IPS DF 4.7 (cell line): ENCODE measurements at regions not wholly inside any gene's neighbourhood (a gene's known extent, or its start where the extent isn't known, plus 50 kb on each side); places are given as distances from the start of the nearest gene placed in this dataset.

ENCODE experiments used
- DNase-seq: peaks from one replicate; pipeline ENCODE4 v3.0.0-alpha.2; 2013; ENCODE audit warnings: low spot score; ENCODE audit errors: extremely low read depth

DNA sequence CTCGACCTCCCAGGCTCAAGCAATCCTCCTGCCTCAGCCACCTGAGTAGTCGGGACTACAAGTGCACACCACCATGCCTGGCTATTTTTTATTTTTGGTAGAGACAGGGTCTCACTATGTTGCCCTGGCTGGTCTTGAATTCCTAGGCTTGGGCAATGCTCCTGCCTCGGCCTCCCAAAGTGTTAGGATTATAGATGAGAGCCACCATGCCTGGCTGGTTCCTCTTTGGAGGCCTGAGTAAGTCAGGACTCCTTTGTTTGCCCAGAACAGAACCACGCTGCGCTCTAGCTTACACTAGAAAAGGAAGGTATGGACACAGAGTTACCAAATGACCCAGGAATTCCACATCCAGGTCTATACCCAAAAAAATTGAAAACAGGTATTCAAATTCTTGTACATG is 135.9 kb upstream of the SLC1A4 start:
- no peak for DNase-seq

- no peak for DNase-seq
These were observed 135.3 kb upstream of the SLC1A4 start for GRCh38 chr2:64853894-64854293.

- no peak for DNase-seq
These were observed 134.4 kb upstream of the SLC1A4 start for GRCh38 chr2:64854773-64855237.

GRCh38 chr2:64857581-64858471 is 131.4 kb upstream of the SLC1A4 start:
- DNase-seq: no peak

- DNase-seq: no peak
These were observed 130.5 kb upstream of the SLC1A4 start for GRCh38 chr2:64858541-64859311.

DNA sequence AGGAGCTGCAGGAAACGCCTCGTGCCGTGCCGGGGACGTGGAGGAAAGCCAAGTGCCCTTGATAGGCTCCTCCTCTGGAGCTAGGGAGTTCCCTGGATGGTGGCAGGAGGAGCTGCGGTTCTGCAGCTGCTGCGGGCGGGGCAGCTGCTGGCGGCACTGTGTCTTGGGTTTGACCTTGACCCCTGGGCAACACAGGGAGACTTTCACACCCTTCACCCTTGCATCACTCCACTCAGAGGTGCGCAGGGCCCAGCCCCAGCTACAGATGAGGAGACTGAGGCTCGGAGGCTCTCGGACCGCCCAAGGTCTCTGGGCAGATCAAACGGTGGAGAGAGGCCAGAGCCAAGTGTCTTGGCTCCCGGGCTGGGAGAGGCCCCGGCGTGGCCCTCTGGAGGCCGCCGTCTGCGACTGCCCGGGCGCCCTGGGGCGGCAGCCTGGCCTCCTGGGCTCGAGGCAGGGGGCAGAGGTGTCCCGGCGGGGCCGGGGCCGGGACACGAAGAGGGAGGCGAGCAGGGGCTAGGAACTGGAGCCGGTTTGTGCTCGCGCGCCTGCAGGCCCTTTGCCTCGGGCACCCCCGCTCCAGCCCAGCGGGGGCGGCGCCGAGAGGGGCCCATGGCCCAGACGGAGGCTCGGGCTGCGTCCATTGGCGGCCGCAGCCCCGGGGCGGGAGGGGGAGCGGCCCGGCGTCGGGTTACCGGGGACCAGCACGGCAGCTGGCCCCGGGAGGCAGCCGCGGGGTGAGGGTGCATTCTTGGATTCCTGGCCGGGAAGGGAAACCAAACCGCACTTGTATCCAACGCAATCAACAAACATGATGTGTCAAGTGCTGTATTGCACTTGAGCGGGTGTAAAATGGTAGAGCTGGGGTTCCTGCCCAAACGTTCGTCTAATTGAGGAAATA is 129.6 kb upstream of the SLC1A4 start:
- no peak for DNase-seq

DNA sequence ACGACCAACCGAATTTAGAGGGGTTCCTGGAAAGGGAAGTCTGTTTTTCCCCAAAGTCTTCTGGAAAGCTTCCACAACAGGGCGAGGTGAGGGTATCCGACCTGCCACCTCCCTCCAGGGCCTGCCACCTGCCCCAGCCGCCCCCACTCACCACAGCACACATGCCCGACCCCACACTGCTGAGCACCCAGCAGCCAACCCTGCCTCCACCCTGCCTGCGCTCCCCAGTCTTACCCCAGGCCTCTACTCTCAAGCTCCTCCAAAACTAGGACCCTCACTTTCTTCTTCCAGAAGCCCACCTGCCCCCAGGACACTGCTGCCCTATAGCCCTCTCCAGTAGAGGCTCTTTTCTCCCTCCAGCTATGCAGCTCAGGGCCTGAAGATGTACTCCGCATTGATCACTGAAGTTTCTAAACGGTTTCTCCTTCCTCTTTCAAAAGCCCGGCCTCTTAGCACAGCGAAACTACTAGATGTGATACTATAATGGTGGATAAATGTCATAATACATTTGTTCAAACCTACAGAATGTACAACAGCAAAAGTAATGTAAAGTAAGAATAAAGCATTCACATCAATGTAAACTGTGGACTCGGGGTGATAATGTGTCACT is 128.8 kb upstream of the SLC1A4 start:
- no peak for DNase-seq

DNA sequence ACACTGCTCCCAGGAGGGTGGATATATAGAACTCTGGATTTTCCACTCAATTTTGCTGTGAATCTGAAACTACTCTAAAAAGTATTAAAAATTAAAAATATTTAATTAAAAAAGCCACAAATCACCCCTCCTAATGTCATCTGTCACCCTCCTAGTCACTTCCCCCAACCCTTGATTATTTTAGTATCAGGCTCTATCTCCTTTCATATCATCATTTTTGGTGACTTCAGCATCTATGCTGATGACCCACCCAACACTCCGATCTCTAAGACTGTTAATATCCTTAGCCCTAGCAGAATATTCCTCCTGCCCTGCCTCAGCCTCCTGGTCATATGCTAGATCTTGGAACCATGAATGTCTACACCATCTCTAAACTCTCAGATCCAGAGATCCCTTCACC is 128.3 kb upstream of the SLC1A4 start:
- DNase-seq: no peak

- no peak for DNase-seq
These were observed 127.5 kb upstream of the SLC1A4 start for GRCh38 chr2:64861452-64862397.

DNA sequence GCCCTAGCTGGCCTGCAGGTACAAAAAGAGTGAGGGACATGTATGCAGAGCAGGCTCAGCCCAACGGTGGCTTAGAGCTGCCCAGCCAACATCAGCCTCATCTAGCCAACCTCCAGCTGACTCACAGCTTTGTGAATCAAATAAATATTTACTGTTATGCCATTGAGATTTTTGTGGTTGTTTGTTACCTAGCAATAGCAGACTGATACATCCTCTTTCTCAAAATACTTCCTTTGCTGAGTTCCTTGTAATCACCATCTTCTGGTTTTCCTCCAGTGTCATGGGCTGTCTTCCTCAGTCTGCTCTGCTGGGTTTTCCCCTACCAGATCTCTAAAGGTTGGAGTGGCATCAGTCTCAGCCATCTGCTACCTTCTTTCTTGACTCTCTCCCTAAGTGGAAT is 126.6 kb upstream of the SLC1A4 start:
- no peak for DNase-seq

DNA sequence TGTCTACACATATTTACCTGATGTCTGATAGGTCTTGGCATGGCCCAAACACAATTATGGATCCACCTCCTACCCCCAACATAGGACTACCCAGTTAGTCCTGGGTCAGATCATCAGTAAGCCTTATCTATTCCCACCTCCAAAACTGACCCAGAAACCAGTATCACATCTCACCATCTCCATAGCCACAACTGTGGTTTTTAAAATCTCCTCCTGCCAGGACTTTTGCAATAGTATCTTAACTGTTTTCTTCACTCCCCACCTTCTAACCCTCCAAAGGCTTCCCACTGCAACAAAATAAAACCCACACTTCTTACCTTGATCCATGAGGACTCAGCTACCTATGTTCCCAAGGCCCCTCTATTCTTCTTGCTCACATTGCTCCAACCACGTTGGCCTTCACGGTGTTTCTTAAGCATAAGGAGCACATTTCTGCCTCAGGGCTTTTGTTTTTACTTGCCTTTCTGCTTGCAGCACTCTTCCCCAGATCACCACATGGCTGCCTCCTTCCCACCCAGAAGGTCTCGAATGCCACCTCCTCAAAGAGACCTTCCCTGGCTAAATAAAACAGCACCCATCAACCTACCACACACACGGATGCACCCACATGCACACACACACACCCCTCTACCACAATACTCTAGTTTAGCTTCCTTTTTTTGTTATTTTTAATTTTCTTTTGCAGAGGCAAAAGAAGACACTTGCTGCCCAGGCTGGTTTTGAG is 125.9 kb upstream of the SLC1A4 start:
- no peak for DNase-seq

DNA sequence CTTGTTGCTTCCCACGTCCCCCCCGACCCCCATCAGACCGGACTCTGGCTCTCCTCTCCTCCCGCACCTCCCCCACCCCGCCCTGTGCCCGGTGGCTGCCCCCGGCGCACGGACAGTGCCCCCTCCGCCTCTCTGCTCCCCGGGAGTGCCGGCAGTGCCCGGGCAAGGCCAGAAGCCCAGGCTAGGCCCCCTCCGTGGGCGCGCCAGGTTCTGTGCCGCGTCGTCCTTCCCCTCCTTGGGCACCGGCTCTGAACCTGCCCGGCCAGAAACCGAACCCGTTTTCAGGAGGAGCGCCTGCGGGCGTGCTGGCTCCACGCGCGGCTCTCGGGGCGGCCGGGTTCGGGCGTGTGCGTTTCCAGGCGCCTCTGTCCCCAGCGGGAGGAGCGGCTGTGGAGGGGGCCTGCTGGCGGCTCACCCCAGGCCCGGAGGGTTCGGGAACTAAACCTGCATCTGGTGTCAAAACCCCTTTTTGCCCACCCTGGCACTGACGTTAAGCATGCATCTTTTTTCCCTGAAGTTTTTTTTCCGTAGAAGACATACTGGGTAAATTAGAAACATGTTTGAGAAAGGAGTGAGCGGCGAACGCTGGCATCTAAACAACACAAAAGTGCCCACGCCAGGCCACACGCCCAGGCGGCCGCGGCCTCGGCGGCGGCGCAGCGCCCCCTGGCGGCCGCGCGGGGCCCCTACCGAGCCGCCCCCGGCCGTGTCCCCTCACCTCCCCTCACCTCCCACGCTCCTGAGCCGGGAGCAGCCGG is 123.9 kb upstream of the SLC1A4 start:
- DNase-seq: no peak

DNA sequence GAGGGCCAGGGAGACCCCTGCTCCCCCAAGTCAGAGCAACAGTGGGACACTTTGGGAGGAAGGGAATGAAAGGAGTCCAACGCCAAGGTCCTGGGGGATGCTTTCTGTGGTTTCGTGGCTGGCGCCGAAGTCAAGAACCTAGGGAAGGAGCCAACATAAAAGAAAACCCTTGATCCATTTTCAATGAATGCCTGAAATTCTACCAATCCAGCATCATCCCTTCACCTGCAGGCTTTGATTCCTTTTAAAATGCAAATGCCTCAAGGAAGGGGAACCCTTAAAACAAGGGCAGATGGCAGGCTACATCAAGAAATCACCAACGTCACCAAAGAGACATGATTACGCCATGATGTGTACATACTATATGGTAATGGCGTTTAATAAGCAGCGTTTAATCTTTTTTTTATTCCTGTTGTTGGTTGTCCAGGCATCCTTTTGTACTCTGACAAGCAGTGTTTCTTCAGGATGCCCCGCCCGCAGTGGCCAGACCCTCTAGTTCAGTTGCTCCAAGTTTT is 123.3 kb upstream of the SLC1A4 start:
- no peak for DNase-seq

DNA sequence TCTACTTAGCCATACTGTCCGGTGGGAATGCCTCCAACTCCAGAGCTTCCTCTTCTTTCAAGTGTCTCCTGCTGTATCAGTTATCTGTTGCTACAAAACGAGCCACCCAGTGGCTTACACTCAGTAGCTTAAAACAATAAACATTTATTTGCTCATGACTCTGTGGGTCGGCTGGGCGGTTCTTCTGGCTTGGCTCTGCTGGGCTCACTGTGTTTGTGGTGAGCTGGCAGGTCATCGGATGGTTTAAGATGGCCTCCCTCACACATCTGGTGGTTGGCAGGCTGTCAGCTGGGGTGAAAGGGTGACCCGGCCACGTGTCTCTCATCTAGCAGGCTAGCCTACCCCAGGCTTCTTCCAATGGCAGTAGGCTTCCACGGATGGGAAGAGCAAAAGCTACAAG is 122.4 kb upstream of the SLC1A4 start:
- DNase-seq: no peak

DNA sequence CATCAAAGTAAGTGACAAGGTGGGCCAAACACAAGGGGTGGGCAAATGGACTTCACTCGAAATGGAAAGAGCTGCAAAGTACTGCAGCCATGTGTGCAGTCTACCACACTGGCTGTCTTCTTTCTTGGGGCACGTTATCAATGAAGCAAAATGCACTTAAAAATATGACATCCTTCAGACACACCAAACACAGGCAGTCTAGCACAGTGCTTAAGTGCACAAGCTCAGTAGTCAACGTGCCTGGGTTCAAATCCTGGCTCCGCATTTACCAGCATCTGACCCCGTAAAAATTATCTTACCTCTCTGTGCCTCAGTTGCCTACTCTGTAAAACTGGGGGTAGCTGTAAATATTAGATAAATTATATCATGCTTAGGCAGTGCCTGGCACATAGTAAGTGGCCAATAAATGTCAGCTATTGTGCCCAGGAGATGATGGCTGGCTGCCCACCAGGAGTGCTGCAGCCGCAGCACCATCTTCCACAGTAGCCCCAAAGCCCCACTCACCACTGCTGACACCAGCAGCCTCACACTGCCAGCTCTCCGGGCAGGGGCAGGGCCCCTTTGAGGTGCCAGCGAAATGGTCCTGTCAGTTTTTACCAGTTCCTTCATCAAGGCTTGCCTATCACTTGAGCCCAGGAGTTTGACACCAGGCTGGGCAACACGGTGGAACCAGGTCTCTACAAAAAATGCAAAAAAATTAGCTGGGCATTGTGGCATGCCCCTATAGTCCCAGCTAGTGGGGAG is 121.8 kb upstream of the SLC1A4 start:
- DNase-seq: no peak

DNA sequence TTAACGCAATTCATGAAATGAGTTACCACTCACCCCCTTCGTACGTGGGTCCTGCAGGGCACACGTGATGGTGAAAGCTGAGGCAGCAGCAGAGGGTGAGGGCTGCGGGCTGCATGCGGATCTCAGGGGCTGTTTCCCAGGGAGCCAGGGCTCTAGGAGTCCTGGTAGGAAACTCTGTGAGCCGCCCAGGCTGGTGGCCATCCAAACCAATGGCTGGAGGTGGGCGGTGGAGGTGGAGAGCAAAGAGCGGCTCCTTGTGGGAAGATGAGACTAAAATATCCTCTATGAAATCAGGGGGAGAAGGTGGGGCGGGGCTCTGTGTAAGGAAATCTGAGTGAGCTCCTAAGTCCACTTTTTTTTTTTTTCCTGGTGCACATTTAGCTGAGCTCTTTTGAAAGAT is 120.1 kb upstream of the SLC1A4 start:
- DNase-seq: no peak

DNA sequence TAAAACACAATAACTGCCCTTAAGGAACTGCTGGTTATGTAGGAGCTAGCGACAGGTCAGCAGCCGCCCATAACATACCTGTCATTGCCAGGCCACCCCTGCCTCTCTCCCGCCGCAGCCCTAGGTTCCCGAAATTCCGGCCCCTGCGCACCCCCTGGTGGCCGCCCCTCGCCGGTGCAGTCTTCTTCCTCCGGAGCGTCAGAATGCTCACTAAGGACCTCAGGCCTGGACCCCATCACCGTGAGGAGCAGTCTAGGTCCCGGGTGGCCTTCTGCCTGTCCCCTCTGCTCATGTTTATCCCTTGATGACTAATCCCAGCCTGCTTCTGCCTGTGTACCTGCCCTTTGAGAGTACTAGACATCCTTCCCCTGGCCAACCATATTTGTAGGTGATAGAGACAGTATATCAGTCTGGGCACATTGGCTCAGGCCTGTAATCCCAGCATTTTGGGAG is 115.7 kb upstream of the SLC1A4 start:
- DNase-seq: no peak

GRCh38 chr2:64874593-64874992 is 114.6 kb upstream of the SLC1A4 start:
- DNase-seq: no peak
